ENCODE measurements at regions not wholly inside any gene's neighbourhood (a gene's known extent, or its start where the extent isn't known, plus 50 kb on each side); places are given as distances from the start of the nearest gene placed in this dataset.

- Histone ChIP-seq H2BK5ac (ENCODE audit: low read depth, low read length) (no peak overlapping the region), H2BK20ac (ENCODE audit: low read length) (no peak overlapping the region), H4K5ac (ENCODE audit: insufficient read length, low read depth, low read length) (no peak overlapping the region), H3K56ac (replicated peaks; ENCODE audit: insufficient read length, low read depth, low read length) (no peak overlapping the region), H3K4ac (replicated peaks; ENCODE audit: insufficient read length, low read depth, low read length) (no peak overlapping the region), H4K20me1 (replicated peaks in 1 of 2; ENCODE audit: control insufficient read depth in 1 of 2, insufficient read depth in 2 of 2, low read length in 2 of 2) (no peaks in the 10 kb centered on the region), H3K18ac (ENCODE audit: extremely low read depth, low read length) (no peak overlapping the region), H3K4me2 (ENCODE audit: insufficient read depth in 1 of 2, low read depth in 2 of 2, low read length in 2 of 2) (no peak overlapping the region), H3K23ac (ENCODE audit: insufficient read length) (no peak overlapping the region), H3K27ac (ENCODE audit: low read depth, low read length) (no peak overlapping the region), H3K36me3 (ENCODE audit: control insufficient read depth in 2 of 4, insufficient read depth in 4 of 4, low read length in 3 of 4) (no peaks in the 10 kb centered on the region), H3K4me1 (replicated peaks in 1 of 4; ENCODE audit: control insufficient read depth in 3 of 4, insufficient read depth in 4 of 4, low read length in 3 of 4) (peaks cover 0 to 3% (median 0%) of the 10 kb centered on the region in 4 experiments; a peak in 2 of 7 replicates), H3K79me1 (ENCODE audit: low read depth, low read length) (no peaks in the 10 kb centered on the region), H4K8ac (ENCODE audit: extremely low read depth, insufficient read depth, low read length) (no peak overlapping the region), H3K14ac (ENCODE audit: insufficient read length) (no peak overlapping the region), H3K23me2 (ENCODE audit: low read depth, low read length) (no peaks in the 10 kb centered on the region), H3K9ac (replicated peaks in 1 of 4; ENCODE audit: extremely low read depth in 1 of 4, low read depth in 3 of 4, low read length in 3 of 4) (no peak overlapping the region), H4K91ac (replicated peaks; ENCODE audit: insufficient read length, low read length) (no peak overlapping the region), H2BK15ac (ENCODE audit: low read length) (no peak overlapping the region), H3K4me3 (ENCODE audit: extremely low read depth in 1 of 4, insufficient read depth in 2 of 4, low read depth in 3 of 4, low read length in 4 of 4) (no peak overlapping the region), H2AK5ac (ENCODE audit: low read depth, low read length) (no peak overlapping the region), H3K27me3 (replicated peaks in 1 of 4; ENCODE audit: control insufficient read depth in 3 of 4, extremely low read depth in 1 of 4, insufficient read depth in 3 of 4, low read length in 3 of 4) (no peaks in the 10 kb centered on the region), H2AFZ (ENCODE audit: low read length) (no peak overlapping the region), H3K79me2 (ENCODE audit: control insufficient read depth in 1 of 2, insufficient read depth in 2 of 2, low read length in 2 of 2) (no peaks in the 10 kb centered on the region), H2BK12ac (ENCODE audit: low read depth, low read length) (no peak overlapping the region), H3K9me3 (ENCODE audit: insufficient read depth in 2 of 2, low read depth in 1 of 2, low read length in 1 of 2) (no peaks in the 10 kb centered on the region; a peak in 1 of 4 replicates), H2BK120ac (replicated peaks; ENCODE audit: low read depth, low read length) (no peak overlapping the region)
- POLR2A ChIA-PET (ENCODE audit: partially characterized antibody), result no interaction called here
- no peak for FAIRE-seq
- 84% methylated on average over 5 of the region's 5 CpGs; no CpG with 5 or more reads in 1 of the 2 experiments for WGBS, 2 experiments (ENCODE audit: extremely low coverage in 1 of 2, insufficient coverage in 1 of 2, insufficient read length in 1 of 2, insufficient replicate concordance in 2 of 2, low coverage in 1 of 2, low lambda C conversion rate in 2 of 2, missing lambda C conversion rate in 1 of 2)
- DNase-seq (ENCODE audit: low read depth in 1 of 2, low spot score in 2 of 2), result no peak
- CTCF ChIA-PET (ENCODE audit: partially characterized antibody), result no interaction called here
- no peak for TF ChIP-seq TCF12 (IDR thresholded peaks at IDR 0.05; ENCODE audit: low read depth, low read length)
- TF ChIP-seq ATF3 (IDR thresholded peaks at IDR 0.05; ENCODE audit: insufficient read depth, low read depth, low read length), result no peak
- no peak for TF ChIP-seq RNF2 (IDR thresholded peaks at IDR 0.05; ENCODE audit: borderline replicate concordance, low read depth, low read length, missing control alignments, poor library complexity, severe bottlenecking)
- TF ChIP-seq RBBP5 (IDR thresholded peaks at IDR 0.05; ENCODE audit: borderline replicate concordance, low read depth, low read length), result no peak
Observed at GRCh38 chr13:54367639-54368271, 1339.1 kb downstream of the OLFM4 start.

Measured in H1 (cell line).